ENCODE measurements at regions not wholly inside any gene's neighbourhood (a gene's known extent, or its start where the extent isn't known, plus 50 kb on each side); places are given as distances from the start of the nearest gene placed in this dataset.

DNA sequence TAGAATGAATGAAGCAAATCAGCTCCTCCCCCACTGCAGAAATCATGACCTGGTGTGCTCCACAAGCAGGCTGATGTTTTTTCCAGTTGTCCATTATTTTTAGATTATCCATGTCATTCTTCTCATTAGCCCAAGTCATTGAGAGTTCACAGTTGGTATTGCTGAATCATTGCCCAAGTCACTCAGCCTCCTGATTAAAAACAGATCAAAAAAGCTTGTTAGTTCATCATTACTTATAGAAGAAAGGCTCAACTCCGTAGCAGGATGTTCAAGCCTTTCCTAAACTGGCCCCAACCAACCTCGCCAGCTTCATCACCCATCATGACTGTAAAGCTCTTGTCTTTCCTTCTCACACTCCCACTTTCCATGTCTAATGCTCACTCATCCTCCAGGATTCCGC lies 161.3 kb upstream of the CTTNBP2NL start:
- DNase-seq: no peak
- H3K4me1 Mint-ChIP-seq: no peaks in the 10 kb centered on the region
- TF ChIP-seq, protein P1, sequence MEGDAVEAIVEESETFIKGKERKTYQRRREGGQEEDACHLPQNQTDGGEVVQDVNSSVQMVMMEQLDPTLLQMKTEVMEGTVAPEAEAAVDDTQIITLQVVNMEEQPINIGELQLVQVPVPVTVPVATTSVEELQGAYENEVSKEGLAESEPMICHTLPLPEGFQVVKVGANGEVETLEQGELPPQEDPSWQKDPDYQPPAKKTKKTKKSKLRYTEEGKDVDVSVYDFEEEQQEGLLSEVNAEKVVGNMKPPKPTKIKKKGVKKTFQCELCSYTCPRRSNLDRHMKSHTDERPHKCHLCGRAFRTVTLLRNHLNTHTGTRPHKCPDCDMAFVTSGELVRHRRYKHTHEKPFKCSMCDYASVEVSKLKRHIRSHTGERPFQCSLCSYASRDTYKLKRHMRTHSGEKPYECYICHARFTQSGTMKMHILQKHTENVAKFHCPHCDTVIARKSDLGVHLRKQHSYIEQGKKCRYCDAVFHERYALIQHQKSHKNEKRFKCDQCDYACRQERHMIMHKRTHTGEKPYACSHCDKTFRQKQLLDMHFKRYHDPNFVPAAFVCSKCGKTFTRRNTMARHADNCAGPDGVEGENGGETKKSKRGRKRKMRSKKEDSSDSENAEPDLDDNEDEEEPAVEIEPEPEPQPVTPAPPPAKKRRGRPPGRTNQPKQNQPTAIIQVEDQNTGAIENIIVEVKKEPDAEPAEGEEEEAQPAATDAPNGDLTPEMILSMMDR (IDR thresholded peaks at IDR 0.05): no peak
- H3K27ac Mint-ChIP-seq: no peak overlapping the region
- H3K36me3 Mint-ChIP-seq (ENCODE audit: low read depth): no peaks in the 10 kb centered on the region
- peaks cover 4% of the 10 kb centered on the region for H3K27me3 Mint-ChIP-seq (ENCODE audit: low read depth, poor library complexity)
- no peaks in the 10 kb centered on the region for H3K9me3 Mint-ChIP-seq
- no peak overlapping the region for H3K4me3 Mint-ChIP-seq

GRCh38 chr1:112237983-112238545 lies 157.9 kb upstream of the CTTNBP2NL start:
- Mint-ChIP-seq H3K4me1 (no peaks in the 10 kb centered on the region), H3K4me3 (no peak overlapping the region), H3K27ac (no peak overlapping the region), H3K9me3 (no peaks in the 10 kb centered on the region), H3K27me3 (ENCODE audit: low read depth, poor library complexity) (peaks cover 4% of the 10 kb centered on the region), H3K36me3 (ENCODE audit: low read depth) (no peaks in the 10 kb centered on the region)
- TF ChIP-seq, protein P1 (IDR thresholded peaks at IDR 0.05): no peak
- DNase-seq: no peak

DNA sequence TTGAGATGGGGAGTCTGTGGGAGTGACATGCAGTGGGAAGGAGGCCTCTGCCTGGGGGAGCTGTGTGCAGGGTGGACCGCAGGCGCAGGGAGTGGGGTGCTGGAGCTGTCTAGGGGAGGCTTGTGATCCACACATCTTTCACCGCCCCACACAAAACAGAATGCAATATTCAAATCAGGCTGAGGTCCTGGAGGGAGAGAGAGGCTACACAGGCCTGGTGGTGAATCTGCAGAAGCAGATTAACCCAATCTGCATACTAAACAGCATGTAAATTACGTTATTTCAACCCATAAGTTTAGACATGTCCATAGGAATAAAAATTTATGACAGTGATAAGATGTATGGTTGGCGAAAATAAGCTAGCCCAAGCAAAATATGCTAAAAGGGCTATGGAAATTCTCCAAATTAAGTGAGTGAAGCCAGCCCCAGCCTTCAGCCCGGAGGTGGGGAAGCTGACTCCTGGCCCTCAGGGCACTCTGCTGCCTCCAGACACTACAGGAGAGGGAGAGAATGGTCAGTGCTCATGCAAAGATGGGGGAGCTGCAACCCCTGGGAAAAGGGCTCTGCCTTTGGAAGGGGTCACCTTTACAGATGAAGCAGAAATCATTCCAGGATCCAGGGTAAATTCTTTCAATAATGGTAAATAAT lies 156.2 kb upstream of the CTTNBP2NL start:
- no peak for DNase-seq
- H3K4me1 Mint-ChIP-seq: no peaks in the 10 kb centered on the region
- H3K27ac Mint-ChIP-seq: no peak overlapping the region
- no peak overlapping the region for H3K4me3 Mint-ChIP-seq
- TF ChIP-seq, protein P1 (IDR thresholded peaks at IDR 0.05): no peak
- no peaks in the 10 kb centered on the region for H3K36me3 Mint-ChIP-seq (ENCODE audit: low read depth)
- peaks cover 16% of the 10 kb centered on the region for H3K27me3 Mint-ChIP-seq (ENCODE audit: low read depth, poor library complexity)
- H3K9me3 Mint-ChIP-seq: no peaks in the 10 kb centered on the region

GRCh38 chr1:112242470-112242869 lies 153.5 kb upstream of the CTTNBP2NL start:
- H3K36me3 Mint-ChIP-seq (ENCODE audit: low read depth): no peaks in the 10 kb centered on the region
- no peak overlapping the region for H3K27ac Mint-ChIP-seq
- peaks cover 4% of the 10 kb centered on the region for H3K4me1 Mint-ChIP-seq
- TF ChIP-seq, protein P1 (IDR thresholded peaks at IDR 0.05): no peak
- peaks cover 16% of the 10 kb centered on the region for H3K27me3 Mint-ChIP-seq (ENCODE audit: low read depth, poor library complexity)
- no peak overlapping the region for H3K4me3 Mint-ChIP-seq
- no peaks in the 10 kb centered on the region for H3K9me3 Mint-ChIP-seq
- no peak for DNase-seq

DNA sequence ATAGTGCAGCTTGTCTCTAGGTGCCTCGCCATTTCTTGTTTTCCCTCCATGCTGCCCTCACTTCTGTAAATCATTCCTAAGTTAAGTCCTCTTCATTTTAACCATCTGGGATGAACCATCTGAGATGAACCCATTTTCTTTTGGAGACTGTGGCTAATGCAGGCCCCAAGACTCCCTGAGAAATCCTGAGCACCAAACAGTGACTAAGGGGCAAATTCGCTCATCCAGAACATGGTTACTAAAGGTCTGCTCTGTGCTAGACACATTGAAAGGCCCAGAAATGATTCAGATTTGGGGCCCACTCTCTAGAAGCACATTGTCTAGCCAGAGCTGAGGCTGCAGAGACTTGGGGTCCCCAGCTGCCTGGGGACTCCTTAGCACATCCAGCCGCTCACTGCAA lies 151.9 kb upstream of the CTTNBP2NL start:
- Mint-ChIP-seq H3K9me3 (no peaks in the 10 kb centered on the region), H3K4me1 (peaks cover 4% of the 10 kb centered on the region), H3K36me3 (ENCODE audit: low read depth) (no peaks in the 10 kb centered on the region), H3K27ac (no peak overlapping the region), H3K4me3 (no peak overlapping the region), H3K27me3 (ENCODE audit: low read depth, poor library complexity) (peaks cover 12% of the 10 kb centered on the region)
- TF ChIP-seq, protein P1 (IDR thresholded peaks at IDR 0.05): no peak
- no peak for DNase-seq

DNA sequence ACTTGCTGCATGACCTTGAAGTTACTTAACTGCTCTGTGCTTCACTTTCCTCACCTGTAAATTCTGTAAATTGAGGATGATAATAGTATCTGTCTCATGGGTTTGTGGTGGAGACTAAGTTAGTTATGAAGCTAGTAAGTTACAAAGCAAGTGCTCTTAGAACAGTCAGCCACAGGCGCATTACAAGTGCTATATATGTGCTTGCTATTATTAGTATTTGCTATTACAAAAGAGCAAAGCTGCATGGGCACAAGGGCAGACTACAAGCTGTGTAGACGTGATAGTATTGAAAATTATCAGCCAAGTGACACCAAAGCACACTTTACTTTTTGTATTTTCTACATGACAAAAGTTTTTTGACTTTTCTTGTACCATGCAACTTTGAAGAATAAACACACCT lies 150.9 kb upstream of the CTTNBP2NL start:
- Mint-ChIP-seq H3K27ac (no peak overlapping the region), H3K27me3 (ENCODE audit: low read depth, poor library complexity) (peaks cover 17% of the 10 kb centered on the region), H3K36me3 (ENCODE audit: low read depth) (no peaks in the 10 kb centered on the region), H3K4me3 (no peak overlapping the region), H3K9me3 (no peaks in the 10 kb centered on the region), H3K4me1 (peaks cover 4% of the 10 kb centered on the region)
- no peak for DNase-seq
- TF ChIP-seq, protein P1 (IDR thresholded peaks at IDR 0.05): no peak

All from nephron progenitor cell (in vitro differentiated cells).